GM23338 (cell line): ENCODE measurements at regions not wholly inside any gene's neighbourhood (a gene's known extent, or its start where the extent isn't known, plus 50 kb on each side); places are given as distances from the start of the nearest gene placed in this dataset.

ENCODE experiments used
- ATAC-seq: fragments of 200-7000 bp; cut with Tn5 transposase; 3 replicates; pipeline ENCODE4 v1.9.1; 2020
- DNase-seq: peaks from one replicate; pipeline ENCODE4 v3.0.0-alpha.2; 2015; ENCODE audit warnings: low spot score
- H2AFZ ChIP-seq: fragments of 200-600 bp; sonication (generic); 2 replicates; pipeline ENCODE4 v1.8.0; 2016; ENCODE audit warnings: antibody characterized with exemption, mild to moderate bottlenecking, moderate library complexity
- H3F3A ChIP-seq: fragments of 200-600 bp; sonication (generic); replicated peaks from 2 replicates; pipeline ENCODE4 v1.8.0; 2017; ENCODE audit warnings: antibody characterized with exemption, mixed run types, low read depth
- H3K27ac ChIP-seq: fragments of 200-600 bp; sonication (generic); 2 replicates; pipeline ENCODE4 v1.6.1; 2016; ENCODE audit warnings: low read depth
- H3K27me3 ChIP-seq: fragments of 200-600 bp; sonication (generic); 2 replicates; pipeline ENCODE4 v1.8.0; 2016; ENCODE audit warnings: mild to moderate bottlenecking, mixed run types, moderate library complexity; ENCODE audit not compliant: insufficient read depth
- H3K36me3 ChIP-seq: fragments of 200-600 bp; sonication (generic); 2 replicates; pipeline ENCODE4 v1.8.0; 2016; ENCODE audit warnings: mild to moderate bottlenecking; ENCODE audit not compliant: insufficient read depth
- H3K4me1 ChIP-seq: fragments of 200-600 bp; sonication (generic); 2 replicates; pipeline ENCODE4 v1.8.0; 2016; ENCODE audit warnings: mild to moderate bottlenecking, moderate library complexity; ENCODE audit not compliant: insufficient read depth
- H3K4me2 ChIP-seq: fragments of 200-600 bp; sonication (generic); 2 replicates; pipeline ENCODE4 v1.7.1; 2017; ENCODE audit warnings: mixed run types
- H3K4me3 ChIP-seq: fragments of 200-600 bp; sonication (generic); 2 replicates; pipeline ENCODE4 v1.6.1; 2016; ENCODE audit warnings: mixed run types
- H3K79me2 ChIP-seq: fragments of 200-600 bp; sonication (generic); replicated peaks from 2 replicates; pipeline ENCODE4 v1.8.0; 2017; ENCODE audit warnings: mild to moderate bottlenecking; ENCODE audit not compliant: insufficient read depth
- H3K9me2 ChIP-seq: fragments of 200-600 bp; sonication (generic); 2 replicates; pipeline ENCODE4 v1.8.0; 2017; ENCODE audit not compliant: insufficient read depth
- H4K20me1 ChIP-seq: fragments of 200-600 bp; sonication (generic); replicated peaks from 2 replicates; pipeline ENCODE4 v1.8.0; 2017; ENCODE audit warnings: mild to moderate bottlenecking; ENCODE audit not compliant: insufficient read depth
- H3K27ac Mint-ChIP-seq: 2 replicates; pipeline ENCODE4 v1.8.0; 2020; ENCODE audit warnings: inconsistent platforms, mild to moderate bottlenecking, moderate library complexity, mixed read lengths
- H3K27me3 Mint-ChIP-seq: 3 replicates; pipeline ENCODE4 v1.8.0; 2022; ENCODE audit warnings: low read depth, mild to moderate bottlenecking, moderate library complexity, mixed read lengths, inconsistent platforms; ENCODE audit not compliant: insufficient read depth, poor library complexity
- H3K36me3 Mint-ChIP-seq: 3 replicates; pipeline ENCODE4 v1.8.0; 2021; ENCODE audit warnings: low read depth, mild to moderate bottlenecking, inconsistent platforms, moderate library complexity, mixed read lengths
- H3K4me1 Mint-ChIP-seq: 3 replicates; pipeline ENCODE4 v1.8.0; 2020; ENCODE audit warnings: mild to moderate bottlenecking, inconsistent platforms, mixed read lengths
- H3K4me3 Mint-ChIP-seq: 3 replicates; pipeline ENCODE4 v1.8.0; 2021; ENCODE audit warnings: moderate library complexity, mild to moderate bottlenecking, inconsistent platforms, mixed read lengths
- H3K9me3 Mint-ChIP-seq: 3 replicates; pipeline ENCODE4 v1.8.0; 2020; ENCODE audit warnings: moderate library complexity, mild to moderate bottlenecking, inconsistent platforms, mixed read lengths
- CTCF ChIP-seq, 2 experiments: fragments of 200-600 bp in 1 of 2; sonication (generic) in 1 of 2; conservative IDR thresholded peaks; 2 replicates each; pipeline versions ENCODE4 v1.5.1 to v1.6.1; 2016 to 2017; ENCODE audit warnings: antibody characterized with exemption in 2 of 2, low read depth in 2 of 2, mild to moderate bottlenecking in 2 of 2, moderate library complexity in 1 of 2
- EZH2 ChIP-seq: fragments of 200-600 bp; sonication (generic); IDR thresholded peaks from one replicate; pipeline ENCODE4 v1.8.0; 2017; ENCODE audit warnings: antibody characterized with exemption, mild to moderate bottlenecking, low read depth; ENCODE audit not compliant: unreplicated experiment
- JUNB ChIP-seq: IDR thresholded peaks from one replicate; pipeline ENCODE4 v1.6.1; 2016; ENCODE audit warnings: antibody characterized with exemption; ENCODE audit not compliant: unreplicated experiment
- REST ChIP-seq: IDR thresholded peaks from one replicate; pipeline ENCODE4 v1.6.1; 2018; ENCODE audit warnings: antibody characterized with exemption; ENCODE audit not compliant: unreplicated experiment
- ZNF462 ChIP-seq: fragments of 250-450 bp; sonication (Bioruptor Pico); IDR thresholded peaks from 2 replicates; pipeline ENCODE4 v1.5.0; 2020; ENCODE audit warnings: mild to moderate bottlenecking, moderate library complexity

GRCh38 chr20:21809961-21810523 lies 104.6 kb downstream of the PAX1 start (continued):
- TF ChIP-seq CTCF (conservative IDR thresholded peaks at IDR 0.05; ENCODE audit: low read depth in 2 of 2) (no peak), EZH2 (no peak), JUNB (no peak), REST (no peak)

GRCh38 chr20:21808863-21809664 lies 103.6 kb downstream of the PAX1 start:
- Histone ChIP-seq H3K36me3 (no peaks in the 10 kb centered on the region), H3K4me1 (no peaks in the 10 kb centered on the region), H2AFZ (0 out of 2 replicates have a peak overlapping the region, but pooled peaks have one; percentile 23), H3K4me3 (no peak overlapping the region), H4K20me1 (no peaks in the 10 kb centered on the region), H3K9me2 (0 out of 2 replicates have a peak, but pooled peaks cover 10% of the 10 kb centered on the region), H3K27ac (no peak overlapping the region), H3F3A (no peaks in the 10 kb centered on the region), H3K27me3 (no peaks in the 10 kb centered on the region; the same call in 1 of the 2 replicates), H3K4me2 (no peak overlapping the region), H3K79me2 (no peaks in the 10 kb centered on the region)
- Mint-ChIP-seq H3K4me1 (no peaks in the 10 kb centered on the region; the same call in 2 of the 3 replicates), H3K27me3 (peaks cover 7% of the 10 kb centered on the region), H3K4me3 (no peak overlapping the region), H3K9me3 (no peaks in the 10 kb centered on the region; the same call in 2 of the 3 replicates), H3K36me3 (no peaks in the 10 kb centered on the region; the same call in 2 of the 3 replicates), H3K27ac (no peak overlapping the region)
- ATAC-seq: peak; percentile 96
- peak; percentile 89 for DNase-seq
- TF ChIP-seq ZNF462 (CRISPR knock-in tag): no peak
- peak; percentile 80 to 85 for TF ChIP-seq CTCF (conservative IDR thresholded peaks at IDR 0.05; ENCODE audit: low read depth in 2 of 2)
